ENCODE measurements at regions not wholly inside any gene's neighbourhood (a gene's known extent, or its start where the extent isn't known, plus 50 kb on each side); places are given as distances from the start of the nearest gene placed in this dataset.

DNA sequence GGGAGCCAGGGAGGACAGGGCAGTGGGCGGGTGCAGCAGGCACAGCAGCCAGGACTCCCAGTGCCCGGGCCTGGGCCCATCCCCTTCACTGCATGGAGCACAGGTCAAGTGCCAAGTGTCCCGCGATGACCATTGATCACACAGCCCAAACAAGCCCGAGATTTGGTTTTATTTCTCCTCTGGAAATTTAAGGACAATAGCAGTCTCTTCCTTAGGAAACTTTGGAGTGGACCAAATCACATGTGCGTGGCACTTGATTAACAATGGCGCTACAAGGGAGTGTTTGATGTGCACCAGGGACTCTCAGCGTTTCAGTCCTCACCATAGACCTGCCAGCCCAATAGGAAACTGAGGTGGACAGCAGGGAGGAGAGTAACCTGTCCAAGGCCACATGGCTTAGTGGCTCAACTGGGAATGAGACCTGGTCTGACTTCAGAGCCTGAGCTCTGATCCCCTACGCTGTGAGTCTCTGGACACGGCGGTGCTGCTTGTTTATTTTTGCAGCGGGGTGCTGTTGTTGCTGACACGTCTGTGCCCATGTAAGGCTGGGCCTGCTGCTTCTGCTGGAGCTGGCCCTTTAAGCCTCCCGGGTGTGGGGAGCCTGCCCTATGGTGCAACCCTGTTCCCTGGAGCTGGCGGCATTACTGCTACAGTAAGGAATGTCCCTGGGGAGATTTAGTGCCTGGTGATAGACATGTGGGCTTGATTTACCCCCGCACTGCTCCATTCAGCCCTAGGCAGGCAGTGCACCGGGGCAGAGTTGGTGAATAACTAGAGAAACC, 194.2 kb downstream of the INHBB start (continued):
- TF ChIP-seq, protein P1, sequence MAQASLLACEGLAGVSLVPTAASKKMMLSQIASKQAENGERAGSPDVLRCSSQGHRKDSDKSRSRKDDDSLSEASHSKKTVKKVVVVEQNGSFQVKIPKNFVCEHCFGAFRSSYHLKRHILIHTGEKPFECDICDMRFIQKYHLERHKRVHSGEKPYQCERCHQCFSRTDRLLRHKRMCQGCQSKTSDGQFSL (CRISPR knock-in tag; IDR thresholded peaks at IDR 0.05): no peak
- TF ChIP-seq ZNF460 (CRISPR knock-in tag; IDR thresholded peaks at IDR 0.05; ENCODE audit: borderline replicate concordance) (no peak; the same call in 1 of the 2 replicates), FOXA1 (IDR thresholded peaks at IDR 0.05) (peak; percentile 63), FOXA1 (CRISPR knock-in tag; IDR thresholded peaks at IDR 0.05) (peak; percentile 95), SMARCE1 (IDR thresholded peaks at IDR 0.05; ENCODE audit: borderline replicate concordance) (no peak), POLR2G (IDR thresholded peaks at IDR 0.05; ENCODE audit: low read depth, low read length) (0 out of 2 replicates have a peak, but pooled peaks have one; percentile 17), ZNF850 (CRISPR knock-in tag; conservative IDR thresholded peaks at IDR 0.05) (no peak), RAD21 (CRISPR knock-in tag; IDR thresholded peaks at IDR 0.05) (peak; percentile 54; the same call in 1 of the 2 replicates), ZNF724P (CRISPR knock-in tag; IDR thresholded peaks at IDR 0.05; ENCODE audit: borderline replicate concordance) (peak; percentile 88), SMARCC2 (IDR thresholded peaks at IDR 0.05) (no peak), ZNF562 (CRISPR knock-in tag; IDR thresholded peaks at IDR 0.05; ENCODE audit: borderline replicate concordance) (no peak), ZNF615 (CRISPR knock-in tag; IDR thresholded peaks at IDR 0.05; ENCODE audit: borderline replicate concordance) (no peak), ZNF605 (CRISPR knock-in tag; IDR thresholded peaks at IDR 0.05) (peak; percentile 67; the same call in 1 of the 2 replicates), HES4 (CRISPR knock-in tag; IDR thresholded peaks at IDR 0.05; ENCODE audit: borderline replicate concordance) (peak; percentile 53; the same call in 1 of the 2 replicates), ZNF644 (CRISPR knock-in tag; IDR thresholded peaks at IDR 0.05; ENCODE audit: low read depth) (peak; percentile 48; the same call in 1 of the 2 replicates), ZKSCAN5 (CRISPR knock-in tag; IDR thresholded peaks at IDR 0.05) (no peak), YEATS4 (CRISPR knock-in tag; IDR thresholded peaks at IDR 0.05; ENCODE audit: borderline replicate concordance) (peak; percentile 78; the same call in 1 of the 2 replicates), CBFB (CRISPR knock-in tag; IDR thresholded peaks at IDR 0.05) (0 out of 2 replicates have a peak, but pooled peaks have one; percentile 71), ZSCAN22 (CRISPR knock-in tag; IDR thresholded peaks at IDR 0.05) (no peak), ZNF30 (CRISPR knock-in tag; IDR thresholded peaks at IDR 0.05) (no peak), ARNT2 (CRISPR knock-in tag; IDR thresholded peaks at IDR 0.05; ENCODE audit: low read depth) (peak; percentile 71; the same call in 1 of the 2 replicates), MAZ (IDR thresholded peaks at IDR 0.05; ENCODE audit: borderline replicate concordance, low read depth, low read length) (peak; percentile 84), MAZ (CRISPR knock-in tag; IDR thresholded peaks at IDR 0.05; ENCODE audit: low read depth) (peak; percentile 64), ZNF879 (CRISPR knock-in tag; IDR thresholded peaks at IDR 0.05) (peak; percentile 86; the same call in 1 of the 2 replicates), ZBTB7B (CRISPR knock-in tag; IDR thresholded peaks at IDR 0.05) (peak; percentile 59)
- TF ChIP-seq, protein P2, sequence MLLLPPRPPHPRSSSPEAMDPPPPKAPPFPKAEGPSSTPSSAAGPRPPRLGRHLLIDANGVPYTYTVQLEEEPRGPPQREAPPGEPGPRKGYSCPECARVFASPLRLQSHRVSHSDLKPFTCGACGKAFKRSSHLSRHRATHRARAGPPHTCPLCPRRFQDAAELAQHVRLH (CRISPR knock-in tag; IDR thresholded peaks at IDR 0.05; ENCODE audit: borderline replicate concordance, low read depth): peak; percentile 67; the same call in 1 of the 2 replicates
- TF ChIP-seq, protein P3, sequence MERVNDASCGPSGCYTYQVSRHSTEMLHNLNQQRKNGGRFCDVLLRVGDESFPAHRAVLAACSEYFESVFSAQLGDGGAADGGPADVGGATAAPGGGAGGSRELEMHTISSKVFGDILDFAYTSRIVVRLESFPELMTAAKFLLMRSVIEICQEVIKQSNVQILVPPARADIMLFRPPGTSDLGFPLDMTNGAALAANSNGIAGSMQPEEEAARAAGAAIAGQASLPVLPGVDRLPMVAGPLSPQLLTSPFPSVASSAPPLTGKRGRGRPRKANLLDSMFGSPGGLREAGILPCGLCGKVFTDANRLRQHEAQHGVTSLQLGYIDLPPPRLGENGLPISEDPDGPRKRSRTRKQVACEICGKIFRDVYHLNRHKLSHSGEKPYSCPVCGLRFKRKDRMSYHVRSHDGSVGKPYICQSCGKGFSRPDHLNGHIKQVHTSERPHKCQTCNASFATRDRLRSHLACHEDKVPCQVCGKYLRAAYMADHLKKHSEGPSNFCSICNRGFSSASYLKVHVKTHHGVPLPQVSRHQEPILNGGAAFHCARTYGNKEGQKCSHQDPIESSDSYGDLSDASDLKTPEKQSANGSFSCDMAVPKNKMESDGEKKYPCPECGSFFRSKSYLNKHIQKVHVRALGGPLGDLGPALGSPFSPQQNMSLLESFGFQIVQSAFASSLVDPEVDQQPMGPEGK (CRISPR knock-in tag; IDR thresholded peaks at IDR 0.05): peak; percentile 87
- TF ChIP-seq, protein P4, sequence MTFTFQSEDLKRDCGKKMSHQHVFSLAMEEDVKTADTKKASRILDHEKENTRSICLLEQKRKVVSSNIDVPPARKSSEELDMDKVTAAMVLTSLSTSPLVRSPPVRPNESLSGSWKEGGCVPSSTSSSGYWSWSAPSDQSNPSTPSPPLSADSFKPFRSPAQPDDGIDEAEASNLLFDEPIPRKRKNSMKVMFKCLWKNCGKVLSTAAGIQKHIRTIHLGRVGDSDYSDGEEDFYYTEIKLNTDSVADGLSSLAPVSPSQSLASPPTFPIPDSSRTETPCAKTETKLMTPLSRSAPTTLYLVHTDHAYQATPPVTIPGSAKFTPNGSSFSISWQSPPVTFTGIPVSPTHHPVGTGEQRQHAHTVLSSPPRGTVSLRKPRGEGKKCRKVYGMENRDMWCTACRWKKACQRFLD (CRISPR knock-in tag; IDR thresholded peaks at IDR 0.05; ENCODE audit: borderline replicate concordance): 0 out of 2 replicates have a peak, but pooled peaks have one; percentile 25
